Rectal smooth muscle tissue (tissue), 1 donor: ENCODE measurements at regions not wholly inside any gene's neighbourhood (a gene's known extent, or its start where the extent isn't known, plus 50 kb on each side); places are given as distances from the start of the nearest gene placed in this dataset.
"Not testable (repeated sequence)": the region's sequence is repeated elsewhere in the genome, so short reads cannot be mapped to it uniquely, and the experiment has no call there.

ENCODE experiments used
- H3K27ac ChIP-seq: one replicate; pipeline ENCODE4 v1.7.0; 2013; ENCODE audit warnings: low read depth, low read length, inconsistent platforms
- H3K27me3 ChIP-seq: one replicate; pipeline ENCODE4 v1.7.0; 2013; ENCODE audit warnings: low read length; ENCODE audit not compliant: control insufficient read depth, insufficient read depth
- H3K36me3 ChIP-seq: one replicate; pipeline ENCODE4 v1.7.0; 2013; ENCODE audit warnings: low read length; ENCODE audit not compliant: control insufficient read depth, insufficient read depth
- H3K4me1 ChIP-seq: one replicate; pipeline ENCODE4 v1.7.0; 2013; ENCODE audit warnings: low read length; ENCODE audit not compliant: control insufficient read depth, insufficient read depth
- H3K4me3 ChIP-seq: one replicate; pipeline ENCODE4 v1.7.0; 2013; ENCODE audit warnings: low read length
- H3K9ac ChIP-seq: one replicate; pipeline ENCODE4 v1.7.0; 2013; ENCODE audit warnings: low read length

- H3K36me3 ChIP-seq, result no peaks in the 10 kb centered on the region
- no peaks in the 10 kb centered on the region for H3K27me3 ChIP-seq
- H3K27ac ChIP-seq, result no peak overlapping the region
- H3K9ac ChIP-seq, result no peak overlapping the region
- H3K4me3 ChIP-seq, result no peak overlapping the region
- H3K4me1 ChIP-seq, result no peaks in the 10 kb centered on the region
Measured at GRCh38 chr1:38585971-38586370, 273.6 kb downstream of the RRAGC start.

- Histone ChIP-seq H3K27ac (no peak overlapping the region), H3K4me1 (no peaks in the 10 kb centered on the region), H3K9ac (no peak overlapping the region), H3K36me3 (no peaks in the 10 kb centered on the region), H3K4me3 (no peak overlapping the region), H3K27me3 (no peaks in the 10 kb centered on the region)
Measured at GRCh38 chr1:38585460-38585859, 274.1 kb downstream of the RRAGC start.

GRCh38 chr1:38584448-38585355 is 274.9 kb downstream of the RRAGC start:
- Histone ChIP-seq H3K4me3 (no peak overlapping the region), H3K27ac (no peak overlapping the region), H3K36me3 (no peaks in the 10 kb centered on the region), H3K9ac (no peak overlapping the region), H3K27me3 (no peaks in the 10 kb centered on the region), H3K4me1 (no peaks in the 10 kb centered on the region)

GRCh38 chr1:38583287-38583686 is 276.3 kb downstream of the RRAGC start:
- H3K27me3 ChIP-seq, H3K9ac ChIP-seq, H3K4me1 ChIP-seq, H3K36me3 ChIP-seq, H3K27ac ChIP-seq, H3K4me3 ChIP-seq: not testable (repeated sequence)

- no peaks in the 10 kb centered on the region for H3K4me1 ChIP-seq
- H3K27ac ChIP-seq, result no peak overlapping the region
- H3K27me3 ChIP-seq, result peaks cover 6% of the 10 kb centered on the region
- H3K36me3 ChIP-seq, result no peaks in the 10 kb centered on the region
- no peak overlapping the region for H3K9ac ChIP-seq
- H3K4me3 ChIP-seq, result no peak overlapping the region
Measured at GRCh38 chr1:38581396-38581795, 278.2 kb downstream of the RRAGC start.

- Histone ChIP-seq H3K27ac (no peak overlapping the region), H3K4me1 (no peaks in the 10 kb centered on the region), H3K4me3 (no peak overlapping the region), H3K36me3 (no peaks in the 10 kb centered on the region), H3K9ac (no peak overlapping the region), H3K27me3 (peaks cover 6% of the 10 kb centered on the region)
Measured at GRCh38 chr1:38580594-38580993, 279.0 kb downstream of the RRAGC start.

GRCh38 chr1:38579056-38579455 is 280.5 kb downstream of the RRAGC start:
- no peaks in the 10 kb centered on the region for H3K36me3 ChIP-seq
- no peak overlapping the region for H3K9ac ChIP-seq
- H3K27ac ChIP-seq, result no peak overlapping the region
- H3K27me3 ChIP-seq, result peaks cover 6% of the 10 kb centered on the region
- H3K4me1 ChIP-seq, result no peaks in the 10 kb centered on the region
- no peak overlapping the region for H3K4me3 ChIP-seq

GRCh38 chr1:38578271-38578951 is 281.2 kb downstream of the RRAGC start:
- Histone ChIP-seq H3K4me3 (no peak overlapping the region), H3K27me3 (peaks cover 6% of the 10 kb centered on the region), H3K4me1 (no peaks in the 10 kb centered on the region), H3K9ac (no peak overlapping the region), H3K27ac (no peak overlapping the region), H3K36me3 (no peaks in the 10 kb centered on the region)

GRCh38 chr1:38577937-38578270 is 281.7 kb downstream of the RRAGC start:
- no peak overlapping the region for H3K4me3 ChIP-seq
- no peak overlapping the region for H3K9ac ChIP-seq
- H3K27ac ChIP-seq, result no peak overlapping the region
- no peaks in the 10 kb centered on the region for H3K4me1 ChIP-seq
- peaks cover 6% of the 10 kb centered on the region for H3K27me3 ChIP-seq
- no peaks in the 10 kb centered on the region for H3K36me3 ChIP-seq

- no peak overlapping the region for H3K27ac ChIP-seq
- H3K4me1 ChIP-seq, result no peaks in the 10 kb centered on the region
- no peak overlapping the region for H3K4me3 ChIP-seq
- H3K36me3 ChIP-seq, result no peaks in the 10 kb centered on the region
- no peak overlapping the region for H3K9ac ChIP-seq
- peaks cover 6% of the 10 kb centered on the region for H3K27me3 ChIP-seq
Measured at GRCh38 chr1:38577385-38577784, 282.2 kb downstream of the RRAGC start.

- no peak overlapping the region for H3K4me3 ChIP-seq
- no peaks in the 10 kb centered on the region for H3K4me1 ChIP-seq
- no peak overlapping the region for H3K27ac ChIP-seq
- no peak overlapping the region for H3K9ac ChIP-seq
- H3K36me3 ChIP-seq, result no peaks in the 10 kb centered on the region
- peaks cover 6% of the 10 kb centered on the region for H3K27me3 ChIP-seq
Measured at GRCh38 chr1:38576241-38576640, 283.3 kb downstream of the RRAGC start.

- Histone ChIP-seq H3K36me3 (no peaks in the 10 kb centered on the region), H3K4me1 (no peaks in the 10 kb centered on the region), H3K9ac (no peak overlapping the region), H3K27me3 (peaks cover 3% of the 10 kb centered on the region), H3K27ac (no peak overlapping the region), H3K4me3 (no peak overlapping the region)
Measured at GRCh38 chr1:38571726-38572125, 287.8 kb downstream of the RRAGC start.

- Histone ChIP-seq H3K4me1 (no peaks in the 10 kb centered on the region), H3K27ac (no peak overlapping the region), H3K9ac (no peak overlapping the region), H3K4me3 (no peak overlapping the region), H3K36me3 (no peaks in the 10 kb centered on the region), H3K27me3 (peaks cover 3% of the 10 kb centered on the region)
Measured at GRCh38 chr1:38570657-38570975, 289.0 kb downstream of the RRAGC start.
